22Rv1 (cell line): ENCODE measurements at regions not wholly inside any gene's neighbourhood (a gene's known extent, or its start where the extent isn't known, plus 50 kb on each side); places are given as distances from the start of the nearest gene placed in this dataset.

Experiments used
- H3K27ac ChIP-seq: fragments of 450-650 bp; 2 replicates; pipeline ENCODE4 v1.5.1; 2017
- ZFX ChIP-seq: fragments of 450-650 bp; IDR thresholded peaks from 2 replicates; pipeline ENCODE4 v1.6.1; 2017; ENCODE audit warnings: antibody characterized with exemption, borderline replicate concordance
- TF ChIP-seq, protein P1 (sequence below): fragments of 450-650 bp; IDR thresholded peaks from 2 replicates; pipeline ENCODE4 v1.5.1; 2017; ENCODE audit warnings: mild to moderate bottlenecking

DNA sequence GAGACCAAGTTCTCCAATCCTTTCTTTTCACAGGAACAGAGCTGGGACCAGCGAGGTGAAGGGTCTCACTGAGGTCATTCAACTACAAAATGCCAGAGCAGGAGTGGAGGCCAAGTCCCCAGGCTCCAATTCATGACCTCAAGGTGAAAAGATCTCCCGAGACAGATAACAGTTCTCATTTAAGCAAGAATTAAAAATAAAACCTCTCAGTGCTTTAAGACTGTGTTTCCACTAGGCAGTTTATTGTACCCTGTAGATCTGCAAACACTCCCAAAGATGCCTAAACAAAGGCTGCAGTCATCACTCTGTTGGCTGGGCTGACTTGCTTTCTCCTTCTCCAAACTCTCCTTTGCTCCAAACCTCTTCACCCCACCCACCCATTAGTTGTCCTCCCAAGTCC lies 74.8 kb upstream of the CXCL12 start:
- TF ChIP-seq, protein P1, sequence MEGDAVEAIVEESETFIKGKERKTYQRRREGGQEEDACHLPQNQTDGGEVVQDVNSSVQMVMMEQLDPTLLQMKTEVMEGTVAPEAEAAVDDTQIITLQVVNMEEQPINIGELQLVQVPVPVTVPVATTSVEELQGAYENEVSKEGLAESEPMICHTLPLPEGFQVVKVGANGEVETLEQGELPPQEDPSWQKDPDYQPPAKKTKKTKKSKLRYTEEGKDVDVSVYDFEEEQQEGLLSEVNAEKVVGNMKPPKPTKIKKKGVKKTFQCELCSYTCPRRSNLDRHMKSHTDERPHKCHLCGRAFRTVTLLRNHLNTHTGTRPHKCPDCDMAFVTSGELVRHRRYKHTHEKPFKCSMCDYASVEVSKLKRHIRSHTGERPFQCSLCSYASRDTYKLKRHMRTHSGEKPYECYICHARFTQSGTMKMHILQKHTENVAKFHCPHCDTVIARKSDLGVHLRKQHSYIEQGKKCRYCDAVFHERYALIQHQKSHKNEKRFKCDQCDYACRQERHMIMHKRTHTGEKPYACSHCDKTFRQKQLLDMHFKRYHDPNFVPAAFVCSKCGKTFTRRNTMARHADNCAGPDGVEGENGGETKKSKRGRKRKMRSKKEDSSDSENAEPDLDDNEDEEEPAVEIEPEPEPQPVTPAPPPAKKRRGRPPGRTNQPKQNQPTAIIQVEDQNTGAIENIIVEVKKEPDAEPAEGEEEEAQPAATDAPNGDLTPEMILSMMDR, result no peak
- no peak for TF ChIP-seq ZFX
- H3K27ac ChIP-seq, result no peak overlapping the region

GRCh38 chr10:44460416-44460815 lies 75.5 kb upstream of the CXCL12 start:
- no peak overlapping the region for H3K27ac ChIP-seq
- no peak for TF ChIP-seq ZFX
- TF ChIP-seq, protein P1, result no peak

GRCh38 chr10:44462338-44462914 lies 77.5 kb upstream of the CXCL12 start:
- TF ChIP-seq, protein P1, result no peak
- TF ChIP-seq ZFX, result no peak

GRCh38 chr10:44463511-44464121 lies 78.7 kb upstream of the CXCL12 start:
- no peak for TF ChIP-seq ZFX
- TF ChIP-seq, protein P1, result no peak
- no peak overlapping the region for H3K27ac ChIP-seq

More at GRCh38 chr10:44462338-44462914, 77.5 kb upstream of the CXCL12 start:
- H3K27ac ChIP-seq, result no peak overlapping the region

DNA sequence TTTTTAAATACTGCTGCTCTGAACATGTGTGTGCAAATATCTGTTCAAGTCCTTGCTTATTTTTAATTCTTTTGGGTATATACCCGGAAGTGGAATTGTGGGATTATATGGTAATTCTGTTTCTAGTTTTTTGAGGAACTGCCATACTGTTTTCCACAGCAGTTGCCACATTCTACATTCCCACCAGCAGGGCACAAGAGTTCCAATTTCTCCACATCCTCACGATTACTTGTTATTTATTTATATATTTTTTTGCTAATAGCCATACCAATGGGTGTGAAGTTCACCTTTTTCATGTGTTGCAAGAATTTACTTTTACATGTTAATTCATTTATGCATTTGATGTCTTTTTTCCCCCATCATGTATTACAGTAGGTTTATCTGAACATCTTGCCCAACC lies 79.6 kb upstream of the CXCL12 start:
- TF ChIP-seq, protein P1, result no peak
- TF ChIP-seq ZFX, result no peak
- H3K27ac ChIP-seq, result no peak overlapping the region

GRCh38 chr10:44465401-44466115 lies 80.7 kb upstream of the CXCL12 start:
- TF ChIP-seq, protein P1, result no peak
- no peak for TF ChIP-seq ZFX
- no peak overlapping the region for H3K27ac ChIP-seq

DNA sequence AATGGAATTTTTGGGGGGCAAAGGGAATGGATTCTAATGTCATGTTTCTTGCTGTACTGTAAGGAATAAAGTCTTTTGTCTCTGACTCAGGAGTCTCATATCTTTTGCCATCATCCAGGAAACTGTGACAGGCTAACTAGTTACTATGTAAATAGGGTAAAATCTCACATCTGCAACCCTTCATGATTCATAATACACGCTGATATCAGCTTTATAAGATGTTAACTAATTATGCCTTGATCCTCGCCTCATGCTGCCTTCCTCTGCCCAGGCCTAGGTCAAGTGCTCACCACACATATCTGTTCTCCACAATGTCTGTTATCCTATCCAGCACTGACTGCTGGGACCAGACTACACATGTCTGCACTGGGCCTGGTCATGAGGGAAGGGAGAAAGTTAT lies 81.3 kb upstream of the CXCL12 start:
- no peak overlapping the region for H3K27ac ChIP-seq

More for the DNA sequence above, 81.3 kb upstream of the CXCL12 start:
- TF ChIP-seq ZFX, result no peak
- TF ChIP-seq, protein P1, result no peak
